Left ventricle myocardium inferior (tissue), 1 donor: ENCODE measurements at regions not wholly inside any gene's neighbourhood (a gene's known extent, or its start where the extent isn't known, plus 50 kb on each side); places are given as distances from the start of the nearest gene placed in this dataset.

Experiments used
- DNase-seq: peaks from one replicate; pipeline ENCODE4 v3.0.0-alpha.2; 2020
- H3K27ac ChIP-seq: fragments of 200-600 bp; replicated peaks from 2 replicates; pipeline ENCODE4 v1.8.0; 2021
- H3K27me3 ChIP-seq: fragments of 200-600 bp; 2 replicates; pipeline ENCODE4 v1.8.0; 2021; ENCODE audit warnings: low read depth
- H3K36me3 ChIP-seq: fragments of 200-600 bp; 2 replicates; pipeline ENCODE4 v1.8.0; 2021
- H3K4me1 ChIP-seq: fragments of 200-600 bp; 2 replicates; pipeline ENCODE4 v1.8.0; 2021
- H3K4me3 ChIP-seq: fragments of 200-600 bp; 2 replicates; pipeline ENCODE4 v1.8.0; 2021; ENCODE audit warnings: mild to moderate bottlenecking, moderate library complexity
- H3K9me3 ChIP-seq: fragments of 200-600 bp; replicated peaks from 2 replicates; pipeline ENCODE4 v1.8.0; 2021
- CTCF ChIP-seq: fragments of 200-600 bp; IDR thresholded peaks from 2 replicates; pipeline ENCODE4 v1.8.0; 2021; ENCODE audit warnings: antibody characterized with exemption, mild to moderate bottlenecking, borderline replicate concordance
- intact Hi-C: fragments of 100-400 bp; cut with micrococcal nuclease; formaldehyde crosslinking; loops from one replicate; pipeline ENCODE4 v1.11.0; 2022
- donor health status: DM: no; HTN: yes; CAD: no; lungs with severe emphysema.

DNA sequence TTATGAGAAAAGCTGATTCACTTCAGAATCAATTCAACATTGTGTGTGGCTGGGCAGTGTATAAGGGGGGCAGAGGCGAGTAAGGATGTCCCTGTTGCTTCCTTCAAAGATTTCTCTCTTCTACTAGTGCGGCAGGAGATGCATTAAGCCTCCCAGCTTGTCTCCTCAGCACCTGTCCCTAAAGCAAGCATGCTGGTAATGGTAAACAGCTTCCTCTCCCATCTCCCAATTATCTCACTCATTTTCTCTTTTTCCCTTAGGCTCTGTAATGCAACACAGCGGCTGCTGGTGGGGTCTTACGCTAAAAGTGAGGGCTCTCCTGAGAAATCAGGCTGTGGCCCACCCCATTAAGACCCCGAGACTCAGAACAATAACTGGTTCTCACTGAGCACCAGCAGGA, 306.4 kb upstream of the ROPN1 start:
- no peaks in the 10 kb centered on the region for H3K9me3 ChIP-seq
- no peak for DNase-seq
- H3K4me3 ChIP-seq = no peak overlapping the region
- no peaks in the 10 kb centered on the region for H3K27me3 ChIP-seq
- peaks cover 36% of the 10 kb centered on the region for H3K4me1 ChIP-seq
- peaks cover 3% of the 10 kb centered on the region for H3K36me3 ChIP-seq
- peak overlapping the region; percentile 42 for H3K27ac ChIP-seq
- intact Hi-C loops = no loop called here
- no peak for TF ChIP-seq CTCF

- Histone ChIP-seq H3K4me3 (no peak overlapping the region), H3K27ac (no peak overlapping the region), H3K27me3 (no peaks in the 10 kb centered on the region), H3K36me3 (peaks cover 3% of the 10 kb centered on the region), H3K9me3 (no peaks in the 10 kb centered on the region), H3K4me1 (peaks cover 32% of the 10 kb centered on the region)
- DNase-seq = no peak
- intact Hi-C loops = no loop called here
- TF ChIP-seq CTCF = no peak
Observed at GRCh38 chr3:124298951-124299350, 307.0 kb upstream of the ROPN1 start.

- Histone ChIP-seq H3K27ac (no peak overlapping the region), H3K9me3 (no peaks in the 10 kb centered on the region), H3K4me1 (peaks cover 32% of the 10 kb centered on the region), H3K36me3 (peaks cover 3% of the 10 kb centered on the region), H3K4me3 (no peak overlapping the region), H3K27me3 (no peaks in the 10 kb centered on the region)
- intact Hi-C loops = no loop called here
- no peak for TF ChIP-seq CTCF
- DNase-seq = no peak
Observed at GRCh38 chr3:124299831-124300230, 307.9 kb upstream of the ROPN1 start.

DNA sequence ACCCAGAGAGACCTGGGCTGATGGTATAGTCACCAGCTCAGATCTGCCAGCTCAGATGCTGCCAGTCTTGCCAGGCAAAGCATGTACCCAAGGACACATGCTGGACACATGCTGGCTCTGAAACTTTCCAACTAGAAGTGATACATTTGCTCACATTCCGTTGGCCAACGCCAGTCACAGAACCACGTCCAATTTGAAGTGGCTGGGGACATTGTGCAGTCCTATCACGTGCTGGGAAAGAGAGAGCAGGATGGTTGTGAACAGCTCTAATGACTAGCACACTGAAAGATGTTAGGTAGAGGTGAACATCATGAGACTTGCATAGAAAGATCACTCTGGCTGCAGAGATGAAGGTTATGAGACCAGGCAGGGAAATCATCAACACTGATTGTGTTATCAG, 308.5 kb upstream of the ROPN1 start:
- H3K27me3 ChIP-seq = no peaks in the 10 kb centered on the region
- H3K4me3 ChIP-seq = no peak overlapping the region
- intact Hi-C loops = no loop called here
- peaks cover 32% of the 10 kb centered on the region for H3K4me1 ChIP-seq
- H3K9me3 ChIP-seq = peaks cover 5% of the 10 kb centered on the region
- DNase-seq = no peak
- peaks cover 5% of the 10 kb centered on the region for H3K36me3 ChIP-seq
- no peak overlapping the region for H3K27ac ChIP-seq
- no peak for TF ChIP-seq CTCF

DNA sequence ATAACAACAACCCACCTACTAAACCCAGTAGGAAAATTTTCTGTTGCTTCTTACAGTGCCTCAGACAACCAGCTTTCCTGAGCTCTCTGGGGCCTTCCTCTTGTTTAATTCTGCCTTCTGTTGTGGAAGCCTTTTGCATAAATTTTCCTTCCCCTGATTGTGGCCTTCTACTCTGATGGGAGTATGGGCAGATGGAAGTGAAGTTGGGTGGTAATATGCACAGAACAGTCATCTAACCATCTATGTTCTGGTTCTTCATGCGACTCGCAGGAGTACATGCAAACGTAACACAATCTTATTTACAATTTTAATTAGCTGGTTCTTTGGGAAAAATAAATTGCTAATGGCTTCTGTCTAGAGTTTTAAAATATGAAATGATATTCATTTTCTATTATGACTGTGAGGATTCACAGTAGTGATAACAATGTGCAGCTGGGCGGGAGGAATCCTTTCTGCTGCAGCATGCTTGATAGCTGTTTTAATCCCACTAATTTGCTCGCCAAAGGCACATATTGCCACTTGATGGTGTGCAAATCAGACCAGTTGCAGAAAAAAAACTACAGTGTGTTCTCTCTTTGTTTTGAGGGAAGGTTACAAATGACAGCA, 311.5 kb upstream of the ROPN1 start:
- Histone ChIP-seq H3K4me1 (peaks cover 11% of the 10 kb centered on the region), H3K9me3 (peaks cover 27% of the 10 kb centered on the region), H3K27ac (no peak overlapping the region), H3K27me3 (no peaks in the 10 kb centered on the region), H3K36me3 (peaks cover 5% of the 10 kb centered on the region), H3K4me3 (no peak overlapping the region)
- no peak for TF ChIP-seq CTCF
- intact Hi-C loops = no loop called here
- DNase-seq = no peak
